GM12878 (cell line): ENCODE measurements at regions not wholly inside any gene's neighbourhood (a gene's known extent, or its start where the extent isn't known, plus 50 kb on each side); places are given as distances from the start of the nearest gene placed in this dataset.

Experiments
- ATF2 ChIP-seq: IDR thresholded peaks from 2 replicates; pipeline ENCODE4 v1.6.1; 2012; ENCODE audit warnings: low read length, inconsistent platforms
- CTCF ChIP-seq, 3 experiments: IDR thresholded peaks in 2 of 3; conservative IDR thresholded peaks in 1 of 3; 2 replicates each; pipeline ENCODE4 v1.5.1; 2011; ENCODE audit warnings: low read depth in 3 of 3, low read length in 3 of 3, mild to moderate bottlenecking in 3 of 3, control low read depth in 2 of 3, moderate library complexity in 2 of 3, inconsistent platforms in 1 of 3, mixed read lengths in 1 of 3; ENCODE audit not compliant: control insufficient read depth in 2 of 3, insufficient read depth in 1 of 3; ENCODE audit errors: extremely low read depth in 1 of 3
- HDGF ChIP-seq: fragments of 450-650 bp; IDR thresholded peaks from 2 replicates; pipeline ENCODE4 v1.6.1; 2016; ENCODE audit warnings: antibody characterized with exemption
- NFXL1 ChIP-seq: fragments of 450-650 bp; IDR thresholded peaks from 2 replicates; pipeline ENCODE4 v1.6.1; 2017; ENCODE audit warnings: antibody characterized with exemption, mild to moderate bottlenecking, borderline replicate concordance
- POLR2A ChIP-seq: IDR thresholded peaks from 2 replicates; pipeline ENCODE4 v1.6.1; 2011; ENCODE audit warnings: low read depth, mild to moderate bottlenecking, low read length

- TF ChIP-seq CTCF (IDR thresholded peaks at IDR 0.05 in 2 of 3, conservative IDR thresholded peaks at IDR 0.05 in 1 of 3; ENCODE audit: control insufficient read depth in 2 of 3, extremely low read depth in 1 of 3, insufficient read depth in 1 of 3, low read depth in 3 of 3, low read length in 3 of 3) (no peak), NFXL1 (no peak), POLR2A (no peak), ATF2 (no peak), HDGF (no peak)
Observed at GRCh38 chr19:31568724-31569123, 219.5 kb upstream of the TSHZ3 start.
